H1 (cell line): ENCODE measurements at regions not wholly inside any gene's neighbourhood (a gene's known extent, or its start where the extent isn't known, plus 50 kb on each side); places are given as distances from the start of the nearest gene placed in this dataset.

ENCODE experiments used
- CBX5 ChIP-seq: fragments of 300-800, 300-1000 bp; sonication (generic); IDR thresholded peaks from 2 replicates; pipeline ENCODE4 v1.7.1; 2016; ENCODE audit warnings: antibody characterized with exemption, low read length, low read depth
- CHD2 ChIP-seq: IDR thresholded peaks from 2 replicates; pipeline ENCODE4 v1.6.1; 2012; ENCODE audit warnings: low read length, improper control_type of control experiment
- CHD7 ChIP-seq: fragments of 300-600 bp; sonication (generic); IDR thresholded peaks from 2 replicates; pipeline ENCODE4 v1.7.1; 2012; ENCODE audit warnings: low read length, moderate library complexity, mild to moderate bottlenecking, inconsistent platforms; ENCODE audit not compliant: insufficient replicate concordance
- HDAC6 ChIP-seq: IDR thresholded peaks from one replicate; pipeline ENCODE4 v1.7.1; 2012; ENCODE audit warnings: low read depth, mild to moderate bottlenecking, inconsistent platforms, low read length, moderate library complexity
- POLR2AphosphoS5 ChIP-seq: IDR thresholded peaks from 2 replicates; pipeline ENCODE4 v1.6.1; 2011; ENCODE audit warnings: low read depth, low read length
- RFX5 ChIP-seq: IDR thresholded peaks from 2 replicates; pipeline ENCODE4 v1.6.1; 2011; ENCODE audit warnings: low read depth, low read length, improper control_type of control experiment, borderline replicate concordance
- SIN3A ChIP-seq, 2 experiments: IDR thresholded peaks in 1 of 2; conservative IDR thresholded peaks in 1 of 2; 2 replicates each; pipeline ENCODE4 v1.6.1; 2011 to 2012; ENCODE audit warnings: low read length in 2 of 2, improper control_type of control experiment in 1 of 2, low read depth in 1 of 2, mild to moderate bottlenecking in 1 of 2
- SP2 ChIP-seq: IDR thresholded peaks from 2 replicates; pipeline ENCODE4 v1.6.1; 2012; ENCODE audit warnings: mild to moderate bottlenecking, low read length, inconsistent platforms
- SP4 ChIP-seq: IDR thresholded peaks from 2 replicates; pipeline ENCODE4 v1.6.1; 2012; ENCODE audit warnings: low read length, inconsistent platforms
- TEAD4 ChIP-seq: IDR thresholded peaks from 2 replicates; pipeline ENCODE4 v1.6.1; 2012; ENCODE audit warnings: low read depth, low read length, inconsistent platforms, mixed read lengths

GRCh38 chr10:56745490-56745889 is 384.4 kb upstream of the ZWINT start (continued):
- no peak for TF ChIP-seq CHD7
- TF ChIP-seq HDAC6, result no peak
- TF ChIP-seq SP4, result no peak
- no peak for TF ChIP-seq SP2
- no peak for TF ChIP-seq CBX5
- no peak for TF ChIP-seq TEAD4
- TF ChIP-seq CHD2, result no peak
- TF ChIP-seq RFX5, result no peak
- TF ChIP-seq POLR2AphosphoS5, result no peak
- TF ChIP-seq SIN3A (conservative IDR thresholded peaks at IDR 0.05 in 1 of 2, IDR thresholded peaks at IDR 0.05 in 1 of 2; ENCODE audit: low read depth in 1 of 2, low read length in 2 of 2), result no peak
